SU-DHL-6 (cell line): ENCODE measurements at regions not wholly inside any gene's neighbourhood (a gene's known extent, or its start where the extent isn't known, plus 50 kb on each side); places are given as distances from the start of the nearest gene placed in this dataset.

ENCODE experiments used
- H2AFZ ChIP-seq: fragments of 200-600 bp; sonication (generic); 2 replicates; pipeline ENCODE4 v1.6.1; 2014; ENCODE audit warnings: low read depth, mild to moderate bottlenecking, moderate library complexity, mixed read lengths, antibody characterized with exemption, low read length; ENCODE audit not compliant: severe bottlenecking
- H3F3A ChIP-seq: fragments of 200-600 bp; shearing (Covaris generic); 2 replicates; pipeline ENCODE4 v1.6.0; 2016; ENCODE audit warnings: antibody characterized with exemption, mild to moderate bottlenecking; ENCODE audit not compliant: insufficient read depth
- H3K27ac ChIP-seq: fragments of 200-600 bp; sonication (generic); 2 replicates; pipeline ENCODE4 v1.5.1; 2016; ENCODE audit warnings: low read depth, mild to moderate bottlenecking, low read length, moderate library complexity, mixed read lengths
- H3K27me3 ChIP-seq: fragments of 200-600 bp; sonication (generic), shearing (Covaris generic); 2 replicates; pipeline ENCODE4 v1.6.0; 2014; ENCODE audit warnings: mild to moderate bottlenecking, low read length
- H3K36me3 ChIP-seq: fragments of 200-600 bp; sonication (generic); 2 replicates; pipeline ENCODE4 v1.6.1; 2014; ENCODE audit warnings: mild to moderate bottlenecking, low read length, mixed read lengths
- H3K4me2 ChIP-seq: fragments of 300-600, 200-600 bp; shearing (Covaris generic), sonication (generic); 2 replicates; pipeline ENCODE4 v1.6.0; 2014; ENCODE audit warnings: low read length, low read depth, mild to moderate bottlenecking; ENCODE audit not compliant: poor library complexity, severe bottlenecking
- H3K4me3 ChIP-seq: fragments of 200-600 bp; sonication (generic); 2 replicates; pipeline ENCODE4 v1.5.1; 2014; ENCODE audit warnings: antibody characterized with exemption, low read length, mild to moderate bottlenecking, mixed read lengths; ENCODE audit not compliant: insufficient read depth, poor library complexity, severe bottlenecking
- H3K79me2 ChIP-seq: fragments of 200-600 bp; sonication (generic); 2 replicates; pipeline ENCODE4 v1.6.1; 2014; ENCODE audit warnings: mild to moderate bottlenecking, low read length, moderate library complexity; ENCODE audit not compliant: insufficient read depth
- H3K9ac ChIP-seq: fragments of 200-600 bp; sonication (generic); 2 replicates; pipeline ENCODE4 v1.7.0; 2014; ENCODE audit warnings: mild to moderate bottlenecking, low read length
- H3K9me2 ChIP-seq: fragments of 200-600 bp; sonication (generic); replicated peaks from 2 replicates; pipeline ENCODE4 v1.6.1; 2014; ENCODE audit warnings: low read length; ENCODE audit not compliant: insufficient read depth
- H3K9me3 ChIP-seq: fragments of 200-600 bp; sonication (generic); 2 replicates; pipeline ENCODE4 v1.6.1; 2014; ENCODE audit warnings: low read length, mixed read lengths; ENCODE audit not compliant: insufficient read depth
- H4K20me1 ChIP-seq: fragments of 200-600 bp; sonication (generic); 2 replicates; pipeline ENCODE4 v1.6.1; 2014; ENCODE audit warnings: low read depth, mild to moderate bottlenecking, antibody characterized with exemption, low read length, moderate library complexity, mixed read lengths
- EZH2phosphoT487 ChIP-seq: fragments of 200-600 bp; sonication (generic), shearing (Covaris generic); conservative IDR thresholded peaks from 2 replicates; pipeline ENCODE4 v1.6.1; 2018; ENCODE audit warnings: mild to moderate bottlenecking, antibody characterized with exemption, low read length, moderate library complexity, mixed read lengths
- TF ChIP-seq, protein P1 (sequence below): fragments of 200-600 bp; sonication (generic); IDR thresholded peaks from one replicate; pipeline ENCODE4 v1.5.1; 2017; ENCODE audit warnings: antibody characterized with exemption, mild to moderate bottlenecking, low read length, moderate library complexity; ENCODE audit not compliant: insufficient read depth, poor library complexity, severe bottlenecking

DNA sequence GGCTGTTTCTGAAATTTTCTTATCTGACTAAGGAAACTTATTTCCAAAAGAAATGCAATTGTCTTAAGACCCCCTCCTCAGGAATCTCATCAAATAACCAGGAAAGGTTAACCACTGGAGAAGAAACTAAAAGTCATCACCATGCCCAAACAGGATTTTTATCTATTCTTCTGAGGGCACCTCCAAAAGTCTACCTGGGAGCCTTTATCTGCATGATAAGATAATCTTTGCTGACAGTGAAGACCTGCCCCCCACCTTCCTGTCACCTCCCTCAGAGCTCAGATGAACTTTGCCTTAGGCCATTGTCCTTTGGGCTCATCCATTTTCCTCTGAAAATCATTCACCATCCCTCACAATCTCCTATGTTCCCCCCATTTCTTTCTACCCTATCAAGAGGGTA is 137.3 kb upstream of the SMAD3 start:
- Histone ChIP-seq H3K27ac (no peak overlapping the region), H3K4me3 (no peak overlapping the region), H3K27me3 (no peaks in the 10 kb centered on the region), H3K79me2 (no peaks in the 10 kb centered on the region), H3F3A (no peaks in the 10 kb centered on the region), H3K4me2 (no peak overlapping the region), H3K9me2 (no peaks in the 10 kb centered on the region), H4K20me1 (no peaks in the 10 kb centered on the region), H2AFZ (no peak overlapping the region), H3K9me3 (no peaks in the 10 kb centered on the region), H3K36me3 (no peaks in the 10 kb centered on the region), H3K9ac (no peak overlapping the region)
- no peak for TF ChIP-seq EZH2phosphoT487
- TF ChIP-seq, protein P1, sequence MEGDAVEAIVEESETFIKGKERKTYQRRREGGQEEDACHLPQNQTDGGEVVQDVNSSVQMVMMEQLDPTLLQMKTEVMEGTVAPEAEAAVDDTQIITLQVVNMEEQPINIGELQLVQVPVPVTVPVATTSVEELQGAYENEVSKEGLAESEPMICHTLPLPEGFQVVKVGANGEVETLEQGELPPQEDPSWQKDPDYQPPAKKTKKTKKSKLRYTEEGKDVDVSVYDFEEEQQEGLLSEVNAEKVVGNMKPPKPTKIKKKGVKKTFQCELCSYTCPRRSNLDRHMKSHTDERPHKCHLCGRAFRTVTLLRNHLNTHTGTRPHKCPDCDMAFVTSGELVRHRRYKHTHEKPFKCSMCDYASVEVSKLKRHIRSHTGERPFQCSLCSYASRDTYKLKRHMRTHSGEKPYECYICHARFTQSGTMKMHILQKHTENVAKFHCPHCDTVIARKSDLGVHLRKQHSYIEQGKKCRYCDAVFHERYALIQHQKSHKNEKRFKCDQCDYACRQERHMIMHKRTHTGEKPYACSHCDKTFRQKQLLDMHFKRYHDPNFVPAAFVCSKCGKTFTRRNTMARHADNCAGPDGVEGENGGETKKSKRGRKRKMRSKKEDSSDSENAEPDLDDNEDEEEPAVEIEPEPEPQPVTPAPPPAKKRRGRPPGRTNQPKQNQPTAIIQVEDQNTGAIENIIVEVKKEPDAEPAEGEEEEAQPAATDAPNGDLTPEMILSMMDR = no peak

DNA sequence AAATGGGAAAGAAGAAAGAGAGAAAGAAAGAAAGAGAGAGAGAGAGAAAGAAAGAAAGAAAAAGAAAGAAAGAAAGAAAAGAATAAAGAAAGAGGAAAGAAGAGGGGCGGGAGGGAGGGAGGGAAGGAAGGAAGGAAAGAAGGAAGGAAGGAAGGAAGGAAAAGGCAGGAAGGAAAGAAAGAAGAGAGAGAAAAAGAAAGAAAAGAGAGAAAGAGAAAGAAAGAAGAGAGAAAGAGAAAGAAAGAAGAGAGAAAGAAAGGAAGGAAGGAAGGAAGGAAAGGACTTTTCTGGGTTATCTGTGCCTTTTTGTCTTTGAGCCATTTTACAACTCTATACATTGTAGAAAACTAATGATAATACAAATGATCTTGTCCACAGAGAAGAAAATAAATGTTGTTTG is 136.6 kb upstream of the SMAD3 start:
- no peak for TF ChIP-seq EZH2phosphoT487
- TF ChIP-seq, protein P1 = no peak
- Histone ChIP-seq H3K79me2 (no peaks in the 10 kb centered on the region), H3K27ac (no peak overlapping the region), H3K9me2 (no peaks in the 10 kb centered on the region), H3K4me2 (no peak overlapping the region), H3K9ac (no peak overlapping the region), H3K4me3 (no peak overlapping the region), H3F3A (no peaks in the 10 kb centered on the region), H3K27me3 (no peaks in the 10 kb centered on the region), H3K9me3 (no peaks in the 10 kb centered on the region; the same call in 1 of the 2 replicates), H4K20me1 (no peaks in the 10 kb centered on the region), H2AFZ (no peak overlapping the region), H3K36me3 (no peaks in the 10 kb centered on the region)

DNA sequence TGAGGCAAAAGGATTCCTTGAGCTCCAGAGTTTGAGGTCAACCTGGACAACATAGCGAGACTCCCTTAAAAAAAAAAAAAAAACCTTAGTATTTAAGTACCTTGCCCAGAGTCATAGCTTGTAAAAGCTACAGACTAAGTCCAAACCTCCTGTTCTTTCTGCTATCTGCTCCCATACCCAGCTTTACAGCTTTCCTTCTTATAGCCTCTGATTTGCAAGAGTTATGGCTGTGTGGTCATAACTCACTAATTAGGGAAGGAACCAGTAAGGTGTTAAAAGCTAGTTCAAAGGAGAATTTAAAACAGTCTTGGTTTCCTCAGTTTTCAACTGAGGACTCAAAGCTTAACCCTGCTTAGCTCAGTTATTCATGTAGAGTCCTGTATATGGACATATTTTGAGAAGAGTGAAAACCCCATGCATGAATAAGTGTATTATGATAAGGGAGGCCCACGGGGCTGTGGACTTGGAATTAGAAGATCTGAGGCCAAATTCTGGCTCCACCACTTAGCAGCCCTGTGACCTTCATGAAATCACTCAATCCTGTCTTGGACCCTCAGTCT is 135.5 kb upstream of the SMAD3 start:
- no peak overlapping the region for H3K9ac ChIP-seq
- TF ChIP-seq EZH2phosphoT487 = no peak
- TF ChIP-seq, protein P1 = no peak
- no peaks in the 10 kb centered on the region for H3K27me3 ChIP-seq
- no peak overlapping the region for H3K27ac ChIP-seq
- no peaks in the 10 kb centered on the region for H3K36me3 ChIP-seq
- H2AFZ ChIP-seq = no peak overlapping the region
- H4K20me1 ChIP-seq = no peaks in the 10 kb centered on the region
- no peaks in the 10 kb centered on the region; the same call in 1 of the 2 replicates for H3K9me3 ChIP-seq
- H3K79me2 ChIP-seq = no peaks in the 10 kb centered on the region
- no peaks in the 10 kb centered on the region for H3K9me2 ChIP-seq
- no peak overlapping the region for H3K4me3 ChIP-seq
- no peaks in the 10 kb centered on the region for H3F3A ChIP-seq
- no peak overlapping the region for H3K4me2 ChIP-seq
